ENCODE measurements at regions not wholly inside any gene's neighbourhood (a gene's known extent, or its start where the extent isn't known, plus 50 kb on each side); places are given as distances from the start of the nearest gene placed in this dataset.

DNA sequence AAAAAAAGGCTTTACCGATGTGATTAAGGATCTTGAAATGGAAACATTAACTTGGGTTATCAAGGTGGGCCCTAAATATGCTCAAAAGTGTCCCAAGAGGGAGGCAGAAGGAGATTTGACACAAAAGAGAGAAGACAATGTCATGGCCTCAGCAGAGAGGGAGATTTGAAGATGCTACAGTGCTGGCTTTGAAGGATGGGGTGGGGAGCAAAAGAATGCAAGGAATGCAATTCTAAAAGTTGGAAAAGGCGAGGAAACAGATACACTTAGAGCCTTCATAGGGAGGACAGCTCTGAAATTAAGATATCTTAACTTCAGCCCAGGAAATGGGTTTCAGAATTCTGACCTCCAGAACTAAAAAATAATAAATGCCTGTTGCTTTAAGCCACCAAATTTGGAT is 314.5 kb upstream of the CCDC54 start:
- DNase-seq, result peak; percentile 3
- no peak overlapping the region for H3K4me3 ChIP-seq (ENCODE audit: insufficient read depth, low read depth, low read length)
- H3K27me3 ChIP-seq (ENCODE audit: control insufficient read depth, insufficient read depth, low read length), result no peaks in the 10 kb centered on the region
- H3K36me3 ChIP-seq (replicated peaks; ENCODE audit: control insufficient read depth, insufficient read depth, low read length), result no peaks in the 10 kb centered on the region

DNA sequence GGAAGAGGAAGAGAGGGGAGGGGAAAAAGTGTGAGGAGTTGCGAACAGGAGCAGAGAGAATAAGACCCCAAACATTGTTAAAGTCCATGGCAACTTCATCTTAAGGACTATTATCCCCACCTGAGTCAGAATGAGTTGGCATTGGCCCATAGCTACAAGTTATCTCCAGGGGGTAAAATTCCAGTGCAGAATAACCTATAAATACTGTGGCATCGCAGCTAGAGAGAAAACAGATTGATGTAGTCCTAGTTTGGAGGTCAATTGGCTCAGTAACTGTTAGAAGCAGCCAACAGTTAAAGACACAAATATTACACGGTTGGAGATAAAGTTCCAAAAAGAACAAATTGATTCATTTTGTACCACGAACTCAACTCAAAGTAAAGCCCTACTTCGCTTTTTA is 313.9 kb upstream of the CCDC54 start:
- no peaks in the 10 kb centered on the region for H3K27me3 ChIP-seq (ENCODE audit: control insufficient read depth, insufficient read depth, low read length)
- H3K4me3 ChIP-seq (ENCODE audit: insufficient read depth, low read depth, low read length), result no peak overlapping the region
- no peak for DNase-seq
- H3K36me3 ChIP-seq (replicated peaks; ENCODE audit: control insufficient read depth, insufficient read depth, low read length), result no peaks in the 10 kb centered on the region

GRCh38 chr3:107064405-107065060 is 312.7 kb upstream of the CCDC54 start:
- Histone ChIP-seq H3K4me3 (ENCODE audit: insufficient read depth, low read depth, low read length) (no peak overlapping the region), H3K36me3 (replicated peaks; ENCODE audit: control insufficient read depth, insufficient read depth, low read length) (no peaks in the 10 kb centered on the region)
- peak; percentile 24 for DNase-seq

DNA sequence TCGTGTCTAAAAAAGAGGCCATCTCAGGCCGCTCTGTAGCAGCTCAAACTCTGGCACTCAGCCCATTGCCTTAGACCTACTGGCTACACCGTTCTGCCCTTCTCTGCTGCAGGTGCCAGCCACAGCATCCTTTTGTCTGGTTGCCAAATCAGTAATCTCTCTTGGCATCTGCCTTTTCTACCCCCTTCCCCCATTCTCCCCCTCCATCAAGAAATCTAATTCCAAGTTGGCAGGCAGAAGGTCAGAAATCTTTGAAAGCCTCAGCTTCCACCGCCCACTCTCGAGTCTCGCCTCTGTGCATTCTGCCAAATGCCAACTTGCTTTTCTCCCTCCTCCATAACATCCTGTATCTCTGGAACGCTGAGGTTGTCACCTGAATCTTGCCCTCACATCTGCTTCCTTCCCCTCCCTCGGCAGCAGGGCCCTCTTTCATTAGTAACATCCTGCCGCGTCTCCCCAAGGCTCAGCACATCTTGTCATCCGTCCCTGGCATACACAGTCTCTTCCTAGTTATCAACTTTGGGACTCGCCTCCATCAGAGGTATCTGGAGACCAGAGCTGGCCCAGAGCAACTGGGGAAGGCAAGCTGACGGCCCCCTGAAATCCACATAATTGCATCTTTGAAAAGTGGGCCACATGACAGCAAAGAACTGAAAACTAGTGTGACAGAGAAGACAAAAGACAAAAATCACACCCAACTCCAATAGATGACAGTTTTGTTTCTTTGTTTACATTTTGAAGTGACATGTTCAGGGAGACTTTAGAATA is 312.0 kb upstream of the CCDC54 start:
- Histone ChIP-seq H3K4me3 (ENCODE audit: insufficient read depth, low read depth, low read length) (no peak overlapping the region), H3K36me3 (replicated peaks; ENCODE audit: control insufficient read depth, insufficient read depth, low read length) (no peaks in the 10 kb centered on the region), H3K27me3 (ENCODE audit: control insufficient read depth, insufficient read depth, low read length) (no peaks in the 10 kb centered on the region)
- DNase-seq, result no peak

More at GRCh38 chr3:107064405-107065060, 312.7 kb upstream of the CCDC54 start:
- no peaks in the 10 kb centered on the region for H3K27me3 ChIP-seq (ENCODE audit: control insufficient read depth, insufficient read depth, low read length)

GRCh38 chr3:107067421-107067820 is 309.8 kb upstream of the CCDC54 start:
- Histone ChIP-seq H3K36me3 (replicated peaks; ENCODE audit: control insufficient read depth, insufficient read depth, low read length) (no peaks in the 10 kb centered on the region), H3K27me3 (ENCODE audit: control insufficient read depth, insufficient read depth, low read length) (no peaks in the 10 kb centered on the region), H3K4me3 (ENCODE audit: insufficient read depth, low read depth, low read length) (no peak overlapping the region)
- no peak for DNase-seq

DNA sequence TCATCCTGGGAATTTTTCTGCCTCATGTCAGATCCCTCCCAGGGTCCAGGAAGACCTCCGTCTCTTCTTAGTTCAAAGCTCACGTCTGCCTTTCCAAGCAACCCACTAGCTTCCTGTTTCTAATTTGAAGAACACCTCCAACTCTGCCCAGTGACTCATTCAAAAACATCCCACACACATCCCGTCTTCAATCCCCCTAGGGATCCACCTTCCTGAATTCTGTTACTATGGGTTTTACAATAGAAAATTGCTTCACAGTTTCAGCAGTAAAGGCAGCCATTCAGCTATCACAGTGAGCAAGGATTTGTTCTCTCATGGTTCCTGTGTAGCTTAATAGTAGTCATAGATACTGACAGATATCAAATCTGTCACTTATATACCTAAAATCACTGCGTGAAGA is 308.3 kb upstream of the CCDC54 start:
- Histone ChIP-seq H3K27me3 (ENCODE audit: control insufficient read depth, insufficient read depth, low read length) (no peaks in the 10 kb centered on the region), H3K36me3 (replicated peaks; ENCODE audit: control insufficient read depth, insufficient read depth, low read length) (no peaks in the 10 kb centered on the region), H3K4me3 (ENCODE audit: insufficient read depth, low read depth, low read length) (no peak overlapping the region)
- DNase-seq, result no peak

GRCh38 chr3:107076946-107077345 is 300.3 kb upstream of the CCDC54 start:
- Histone ChIP-seq H3K4me3 (ENCODE audit: insufficient read depth, low read depth, low read length) (no peak overlapping the region), H3K27me3 (ENCODE audit: control insufficient read depth, insufficient read depth, low read length) (no peaks in the 10 kb centered on the region), H3K36me3 (replicated peaks; ENCODE audit: control insufficient read depth, insufficient read depth, low read length) (no peaks in the 10 kb centered on the region)
- no peak for DNase-seq

GRCh38 chr3:107077391-107077790 is 299.8 kb upstream of the CCDC54 start:
- DNase-seq, result no peak
- Histone ChIP-seq H3K4me3 (ENCODE audit: insufficient read depth, low read depth, low read length) (no peak overlapping the region), H3K36me3 (replicated peaks; ENCODE audit: control insufficient read depth, insufficient read depth, low read length) (no peaks in the 10 kb centered on the region), H3K27me3 (ENCODE audit: control insufficient read depth, insufficient read depth, low read length) (no peaks in the 10 kb centered on the region)

- Histone ChIP-seq H3K36me3 (replicated peaks; ENCODE audit: control insufficient read depth, insufficient read depth, low read length) (no peaks in the 10 kb centered on the region), H3K27me3 (ENCODE audit: control insufficient read depth, insufficient read depth, low read length) (no peaks in the 10 kb centered on the region), H3K4me3 (ENCODE audit: insufficient read depth, low read depth, low read length) (no peak overlapping the region)
- no peak for DNase-seq
Observed at GRCh38 chr3:107082527-107082926, 294.7 kb upstream of the CCDC54 start.

DNA sequence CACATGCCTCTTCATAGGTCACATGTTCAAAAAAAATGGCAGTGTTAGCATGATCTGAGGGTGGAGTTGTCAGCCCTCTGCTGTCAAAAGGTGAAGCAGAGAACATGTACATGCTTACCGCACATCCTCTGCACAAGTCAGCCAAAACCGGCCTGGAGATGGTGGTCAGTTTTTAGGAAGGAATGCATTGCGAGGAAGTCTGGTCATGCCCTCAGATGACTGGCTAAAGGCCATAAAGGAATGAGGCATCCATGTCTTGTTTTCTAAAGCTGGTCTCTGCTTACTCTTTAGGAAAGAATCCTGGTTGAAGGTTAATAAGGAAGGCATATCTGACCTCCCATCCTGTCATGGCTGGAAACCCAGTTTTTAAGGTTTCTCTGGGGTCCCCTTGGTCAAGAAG is 292.0 kb upstream of the CCDC54 start:
- no peaks in the 10 kb centered on the region for H3K36me3 ChIP-seq (replicated peaks; ENCODE audit: control insufficient read depth, insufficient read depth, low read length)
- H3K4me3 ChIP-seq (ENCODE audit: insufficient read depth, low read depth, low read length), result no peak overlapping the region
- H3K27me3 ChIP-seq (ENCODE audit: control insufficient read depth, insufficient read depth, low read length), result no peaks in the 10 kb centered on the region
- DNase-seq, result no peak

DNA sequence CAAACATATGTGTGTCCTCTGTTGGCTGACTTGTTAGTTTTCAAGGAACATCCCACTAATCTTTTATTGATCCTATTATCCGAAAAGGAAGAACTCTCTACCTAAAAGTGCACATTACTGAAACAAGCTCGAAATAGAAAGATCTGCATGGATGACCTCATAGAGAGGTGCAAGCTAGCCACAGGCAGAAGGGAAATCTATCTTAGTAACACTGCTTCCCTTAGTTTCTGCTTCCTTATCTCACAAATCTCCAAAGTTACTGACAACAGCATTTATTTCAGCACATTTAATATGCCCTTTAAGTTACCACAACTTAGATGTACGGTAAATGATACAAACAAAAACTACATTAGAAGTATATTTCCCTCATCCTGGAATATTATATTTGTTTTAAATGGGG is 285.1 kb upstream of the CCDC54 start:
- no peak for DNase-seq
- H3K36me3 ChIP-seq (replicated peaks; ENCODE audit: control insufficient read depth, insufficient read depth, low read length), result no peaks in the 10 kb centered on the region
- H3K27me3 ChIP-seq (ENCODE audit: control insufficient read depth, insufficient read depth, low read length), result no peaks in the 10 kb centered on the region
- no peak overlapping the region for H3K4me3 ChIP-seq (ENCODE audit: insufficient read depth, low read depth, low read length)

- no peaks in the 10 kb centered on the region for H3K27me3 ChIP-seq (ENCODE audit: control insufficient read depth, insufficient read depth, low read length)
- no peaks in the 10 kb centered on the region for H3K36me3 ChIP-seq (replicated peaks; ENCODE audit: control insufficient read depth, insufficient read depth, low read length)
- H3K4me3 ChIP-seq (ENCODE audit: insufficient read depth, low read depth, low read length), result no peak overlapping the region
- DNase-seq, result no peak
Observed at GRCh38 chr3:107098864-107099263, 278.4 kb upstream of the CCDC54 start.

- Histone ChIP-seq H3K4me3 (ENCODE audit: insufficient read depth, low read depth, low read length) (no peak overlapping the region), H3K27me3 (ENCODE audit: control insufficient read depth, insufficient read depth, low read length) (no peaks in the 10 kb centered on the region), H3K36me3 (replicated peaks; ENCODE audit: control insufficient read depth, insufficient read depth, low read length) (no peaks in the 10 kb centered on the region)
- DNase-seq, result no peak
Observed at GRCh38 chr3:107100137-107100536, 277.1 kb upstream of the CCDC54 start.

DNA sequence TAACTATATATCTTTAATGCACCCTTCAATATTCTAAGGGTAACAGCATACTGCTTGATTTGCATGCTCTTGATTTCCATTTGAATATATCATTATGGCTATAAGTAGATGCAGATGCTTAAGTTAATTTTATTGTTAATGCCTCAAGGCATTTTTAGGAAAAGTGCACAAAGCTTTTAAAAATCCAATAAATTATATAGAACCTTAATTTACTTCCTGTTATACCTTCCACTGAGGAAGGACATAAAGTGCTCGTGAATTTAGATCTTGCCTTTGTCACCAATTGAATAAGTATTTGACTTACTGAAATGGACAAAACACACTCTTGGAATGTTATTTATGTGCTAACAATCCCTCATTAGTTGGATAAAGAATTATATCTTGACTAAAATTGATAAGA is 276.7 kb upstream of the CCDC54 start:
- Histone ChIP-seq H3K4me3 (ENCODE audit: insufficient read depth, low read depth, low read length) (no peak overlapping the region), H3K36me3 (replicated peaks; ENCODE audit: control insufficient read depth, insufficient read depth, low read length) (no peaks in the 10 kb centered on the region), H3K27me3 (ENCODE audit: control insufficient read depth, insufficient read depth, low read length) (no peaks in the 10 kb centered on the region)
- no peak for DNase-seq

DNA sequence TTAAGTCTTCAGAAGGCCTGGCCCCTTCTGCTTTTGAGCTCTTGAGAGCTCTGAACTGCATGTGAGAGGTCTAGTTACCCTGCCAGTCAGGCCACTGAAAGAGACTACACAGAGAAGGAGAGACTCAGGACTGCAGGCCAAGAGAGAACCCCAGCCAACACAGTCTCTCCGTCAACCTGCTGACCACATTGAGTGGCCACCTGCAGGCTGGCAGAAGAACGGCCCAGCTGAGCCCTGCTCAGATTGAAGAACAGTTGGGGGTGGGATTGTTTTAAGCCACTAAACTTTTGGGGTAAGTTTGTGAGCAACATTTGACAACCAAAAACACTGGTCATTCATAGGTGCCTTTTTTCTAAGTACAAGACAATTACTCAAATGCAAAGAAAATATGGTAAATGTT is 273.5 kb upstream of the CCDC54 start:
- Histone ChIP-seq H3K4me3 (ENCODE audit: insufficient read depth, low read depth, low read length) (no peak overlapping the region), H3K27me3 (ENCODE audit: control insufficient read depth, insufficient read depth, low read length) (no peaks in the 10 kb centered on the region), H3K36me3 (replicated peaks; ENCODE audit: control insufficient read depth, insufficient read depth, low read length) (no peaks in the 10 kb centered on the region)
- no peak for DNase-seq
